ENCODE measurements at regions not wholly inside any gene's neighbourhood (a gene's known extent, or its start where the extent isn't known, plus 50 kb on each side); places are given as distances from the start of the nearest gene placed in this dataset.

GRCh38 chr6:21824431-21825177 lies 231.1 kb downstream of the SOX4 start:
- DNase-seq = no peak

GRCh38 chr6:21826023-21826422 lies 232.5 kb downstream of the SOX4 start:
- DNase-seq = no peak

GRCh38 chr6:21826904-21827303 lies 233.4 kb downstream of the SOX4 start:
- no peak for DNase-seq

GRCh38 chr6:21827425-21828202 lies 234.1 kb downstream of the SOX4 start:
- no peak for DNase-seq

- DNase-seq = peak; percentile 17
These were observed 235.2 kb downstream of the SOX4 start for GRCh38 chr6:21828704-21829103.

GRCh38 chr6:21829126-21829525 lies 235.6 kb downstream of the SOX4 start:
- no peak for DNase-seq

GRCh38 chr6:21831521-21832291 lies 238.2 kb downstream of the SOX4 start:
- DNase-seq = no peak

GRCh38 chr6:21836277-21836676 lies 242.7 kb downstream of the SOX4 start:
- no peak for DNase-seq

GRCh38 chr6:21836772-21837425 lies 243.3 kb downstream of the SOX4 start:
- no peak for DNase-seq

GRCh38 chr6:21840428-21840827 lies 246.9 kb downstream of the SOX4 start:
- no peak for DNase-seq

GRCh38 chr6:21842875-21843645 lies 249.5 kb downstream of the SOX4 start:
- peak; percentile 51 for DNase-seq

GRCh38 chr6:21844120-21844917 lies 250.8 kb downstream of the SOX4 start:
- no peak for DNase-seq

- DNase-seq = peak; percentile 37
These were observed 251.5 kb downstream of the SOX4 start for GRCh38 chr6:21845018-21845417.

- no peak for DNase-seq
These were observed 252.0 kb downstream of the SOX4 start for GRCh38 chr6:21845439-21846140.

- DNase-seq = peak; percentile 96
These were observed 253.2 kb downstream of the SOX4 start for GRCh38 chr6:21846541-21847451.

GRCh38 chr6:21847711-21848480 lies 254.3 kb downstream of the SOX4 start:
- DNase-seq = no peak

- no peak for DNase-seq
These were observed 257.1 kb downstream of the SOX4 start for GRCh38 chr6:21850691-21851090.

GRCh38 chr6:21855811-21856455 lies 262.4 kb downstream of the SOX4 start:
- DNase-seq = no peak

All from NCI-H510A (cell line).